K562 (cell line): ENCODE measurements at regions not wholly inside any gene's neighbourhood (a gene's known extent, or its start where the extent isn't known, plus 50 kb on each side); places are given as distances from the start of the nearest gene placed in this dataset.

Source experiments
- ATAC-seq: fragments of 200-7000 bp; cut with Tn5 transposase; 3 replicates; pipeline ENCODE4 v1.9.1; 2020; ENCODE audit warnings: moderate library complexity
- BruUV-seq: library from RNA; stranded (reverse); fragments of 400-500 nt; replicated peaks from 2 replicates; lab custom pipeline; 2021; lab: Mats Ljungman, UMichigan
- CTCF ChIA-PET: fragments of 300-600 bp; formaldehyde crosslinking; extraction: SDS; loops from one replicate; lab custom pipeline; 2021; ENCODE audit warnings: low intra/inter-chr PET ratio; lab: Yijun Ruan, JAX
- POLR2A ChIA-PET: fragments of 300-600, 350-650 bp; sonication (Branson Sonifier 250); formaldehyde crosslinking; extraction: SDS; loops from one replicate; lab custom pipeline; 2021; ENCODE audit warnings: antibody characterized with exemption, inconsistent platforms; lab: Yijun Ruan, JAX
- DNase-seq, 4 experiments: peaks; one replicate each; pipeline versions ENCODE4 v3.0.0 to v3.0.0-alpha.2; 2011 to 2018; ENCODE audit warnings: low spot score in 3 of 4, mixed read lengths in 3 of 4; ENCODE audit errors: extremely low read depth in 1 of 4
- FAIRE-seq: peaks from 2 replicates; lab custom pipeline; 2011; peaks lifted over from hg19 to GRCh38; lab: Jason Lieb, UNC
- H2AFZ ChIP-seq: 2 replicates; pipeline ENCODE4 v1.6.0; 2011; ENCODE audit warnings: low read depth, low read length, control low read depth, inconsistent platforms
- H3K27ac ChIP-seq: fragments of 200-600 bp; 3 replicates; pipeline ENCODE4 v1.8.0; 2011; ENCODE audit warnings: low read depth, mild to moderate bottlenecking, control low read depth, inconsistent platforms, low read length, moderate library complexity, mixed read lengths; ENCODE audit errors: extremely low read depth
- H3K27me3 ChIP-seq, 2 experiments: fragments of 300-600 bp in 1 of 2; 2 replicates in 1 of 2; 3 replicates in 1 of 2; pipeline versions ENCODE4 v1.6.0 to v1.8.0; 2011; ENCODE audit warnings: inconsistent platforms in 2 of 2, low read length in 2 of 2, mild to moderate bottlenecking in 1 of 2, mixed read lengths in 1 of 2, moderate library complexity in 1 of 2; ENCODE audit not compliant: control insufficient read depth in 2 of 2, insufficient read depth in 2 of 2
- H3K36me3 ChIP-seq: fragments of 300-600 bp; 3 replicates; pipeline ENCODE4 v1.8.0; 2011; ENCODE audit warnings: mild to moderate bottlenecking, low read length, inconsistent platforms; ENCODE audit not compliant: control insufficient read depth, insufficient read depth
- H3K4me1 ChIP-seq, 2 experiments: fragments of 200-600 bp in 1 of 2; replicated peaks in 1 of 2; 2 replicates in 1 of 2; 3 replicates in 1 of 2; pipeline versions ENCODE4 v1.5.1 to v1.8.0; 2011; ENCODE audit warnings: inconsistent platforms in 2 of 2, low read length in 2 of 2, mild to moderate bottlenecking in 1 of 2, mixed read lengths in 1 of 2, moderate library complexity in 1 of 2; ENCODE audit not compliant: control insufficient read depth in 2 of 2, insufficient read depth in 2 of 2
- H3K4me2 ChIP-seq: 2 replicates; pipeline ENCODE4 v1.6.1; 2011; ENCODE audit warnings: low read length, control low read depth, inconsistent platforms, mixed read lengths; ENCODE audit not compliant: insufficient read depth
- H3K4me3 ChIP-seq: fragments of 200-600 bp; sonication (generic), shearing (Covaris generic); 2 replicates; pipeline ENCODE4 v1.5.1; 2016; ENCODE audit warnings: control low read depth, inconsistent platforms
- H3K79me2 ChIP-seq: fragments of 200-600 bp; 3 replicates; pipeline ENCODE4 v1.8.0; 2011; ENCODE audit warnings: low read length, inconsistent platforms; ENCODE audit not compliant: control insufficient read depth, insufficient read depth
- H3K9ac ChIP-seq, 2 experiments: 2 replicates each; pipeline versions ENCODE4 v1.6.0 to v1.6.1; 2011; ENCODE audit warnings: low read depth in 2 of 2, low read length in 2 of 2, control low read depth in 1 of 2, inconsistent platforms in 1 of 2, mild to moderate bottlenecking in 1 of 2, mixed read lengths in 1 of 2; ENCODE audit not compliant: insufficient read depth in 1 of 2
- H3K9me1 ChIP-seq: one replicate; pipeline ENCODE4 v1.6.0; 2011; ENCODE audit warnings: inconsistent platforms, mild to moderate bottlenecking, low read length, moderate library complexity; ENCODE audit not compliant: control insufficient read depth, insufficient read depth
- H3K9me3 ChIP-seq: replicated peaks from 2 replicates; pipeline ENCODE4 v1.5.1; 2011; ENCODE audit warnings: low read depth, low read length, inconsistent platforms; ENCODE audit not compliant: control insufficient read depth, insufficient read depth
- H4K20me1 ChIP-seq: replicated peaks from 2 replicates; pipeline ENCODE4 v1.6.1; 2011; ENCODE audit warnings: low read length, inconsistent platforms, mixed read lengths; ENCODE audit not compliant: control insufficient read depth, insufficient read depth
- EWSR1 ChIP-seq: fragments of 450-650 bp; IDR thresholded peaks from 2 replicates; pipeline ENCODE4 v1.6.1; 2018; ENCODE audit warnings: borderline replicate concordance, mild to moderate bottlenecking, low read depth, moderate library complexity; ENCODE audit not compliant: partially characterized antibody
- HLTF ChIP-seq: fragments of 450-650 bp; IDR thresholded peaks from 2 replicates; pipeline ENCODE4 v1.6.1; 2016
- MEIS2 ChIP-seq: fragments of 450-650 bp; IDR thresholded peaks from 2 replicates; pipeline ENCODE4 v1.6.1; 2014; ENCODE audit warnings: mild to moderate bottlenecking; ENCODE audit not compliant: partially characterized antibody
- MTF1 ChIP-seq: fragments of 250-450 bp; sonication (Bioruptor Pico); IDR thresholded peaks from 2 replicates; pipeline ENCODE4 v1.9.0; 2021; ENCODE audit warnings: moderate library complexity, mild to moderate bottlenecking, inconsistent platforms, borderline replicate concordance
- NCOR1 ChIP-seq: fragments of 450-650 bp; IDR thresholded peaks from 2 replicates; pipeline ENCODE4 v1.6.1; 2016; ENCODE audit warnings: mild to moderate bottlenecking, moderate library complexity
- NFYB ChIP-seq: IDR thresholded peaks from 2 replicates; pipeline ENCODE4 v1.6.1; 2011; ENCODE audit warnings: mild to moderate bottlenecking, moderate library complexity; ENCODE audit not compliant: insufficient read length; ENCODE audit errors: extremely low read depth
- NR3C1 ChIP-seq: sonication (generic); formaldehyde crosslinking; IDR thresholded peaks from 2 replicates; pipeline ENCODE4 v1.8.1; 2022; ENCODE audit warnings: missing genetic modification reagents
- POLR2B ChIP-seq: fragments of 450-650 bp; IDR thresholded peaks from 2 replicates; pipeline ENCODE4 v1.6.1; 2018; ENCODE audit warnings: low read depth; ENCODE audit not compliant: partially characterized antibody
- POLR2G ChIP-seq: fragments of 200-400 bp; formaldehyde crosslinking; IDR thresholded peaks from 2 replicates; pipeline ENCODE4 v1.6.1; 2017; ENCODE audit warnings: low read depth, mild to moderate bottlenecking, antibody characterized with exemption, low read length, moderate library complexity
- RBFOX2 ChIP-seq: fragments of 200-400 bp; formaldehyde crosslinking; IDR thresholded peaks from 2 replicates; pipeline ENCODE4 v1.6.1; 2017; ENCODE audit warnings: low read depth, mild to moderate bottlenecking, low read length, moderate library complexity
- RBM17 ChIP-seq: fragments of 200-400 bp; formaldehyde crosslinking; IDR thresholded peaks from 2 replicates; pipeline ENCODE4 v1.6.1; 2017; ENCODE audit warnings: low read depth, mild to moderate bottlenecking, low read length, borderline replicate concordance
- RUNX1 ChIP-seq: sonication (generic); IDR thresholded peaks from 2 replicates; pipeline ENCODE4 v1.6.1; 2016; ENCODE audit warnings: antibody characterized with exemption, low read depth
- SIN3A ChIP-seq, 2 experiments: fragments of 150-350 bp in 1 of 2; IDR thresholded peaks; 2 replicates each; pipeline ENCODE4 v1.6.1; 2011 to 2016; ENCODE audit warnings: borderline replicate concordance in 2 of 2, low read depth in 2 of 2, low read length in 2 of 2, mild to moderate bottlenecking in 2 of 2, moderate library complexity in 2 of 2; ENCODE audit not compliant: control insufficient read depth in 1 of 2
- SIRT6 ChIP-seq: IDR thresholded peaks from one replicate; pipeline ENCODE4 v1.6.1; 2012; ENCODE audit warnings: low read depth, mild to moderate bottlenecking, control low read depth, inconsistent platforms, low read length, moderate library complexity
- SLC30A9 ChIP-seq: fragments of 250-450 bp; sonication (Bioruptor Pico); IDR thresholded peaks from 2 replicates; pipeline ENCODE4 v1.8.0; 2022; ENCODE audit warnings: mild to moderate bottlenecking, moderate library complexity
- TARDBP ChIP-seq: fragments of 450-650 bp; IDR thresholded peaks from 2 replicates; pipeline ENCODE4 v1.6.1; 2016
- TCFL5 ChIP-seq: fragments of 250-450 bp; sonication (Bioruptor Pico); conservative IDR thresholded peaks from 2 replicates; pipeline ENCODE4 v1.6.1; 2021; ENCODE audit warnings: mild to moderate bottlenecking, moderate library complexity, matching md5 sums
- TSC22D4 ChIP-seq: fragments of 450-650 bp; IDR thresholded peaks from 2 replicates; pipeline ENCODE4 v1.6.1; 2016; ENCODE audit warnings: missing genetic modification characterization, missing biosample characterization, control low read depth
- ZNF347 ChIP-seq: fragments of 450-650 bp; formaldehyde crosslinking; IDR thresholded peaks from 2 replicates; pipeline ENCODE4 v1.4.0; 2020; ENCODE audit warnings: low read depth, mild to moderate bottlenecking, moderate library complexity
- ZNF445 ChIP-seq: fragments of 250-450 bp; sonication (Bioruptor Pico); IDR thresholded peaks from 2 replicates; pipeline ENCODE4 v1.4.0; 2020; ENCODE audit warnings: low read depth, mild to moderate bottlenecking, moderate library complexity
- ZNF695 ChIP-seq: fragments of 450-650 bp; formaldehyde crosslinking; IDR thresholded peaks from 2 replicates; pipeline ENCODE4 v1.4.0; 2020; ENCODE audit warnings: mild to moderate bottlenecking, moderate library complexity
- WGBS: fragments of 100-300 bp; shearing (Covaris generic); methylation state at CpG from one replicate; pipeline ENCODE4 v1.1.6; 2016; ENCODE audit warnings: low coverage, mixed read lengths; ENCODE audit not compliant: insufficient coverage; ENCODE audit errors: missing lambda C conversion rate; 5-methylcytosine and 5-hydroxymethylcytosine counted together
- in situ Hi-C: fragments of 300-500 bp; cut with MboI; formaldehyde crosslinking; loops from 4 replicates; pipeline ENCODE4 v1.15.0; 2018; ENCODE audit warnings: inconsistent platforms, mixed read lengths
- intact Hi-C: fragments of 100-400 bp; cut with micrococcal nuclease; formaldehyde crosslinking; loops from 2 replicates; pipeline ENCODE4 v1.14.2; 2022
- TF ChIP-seq, protein P1 (sequence below): fragments of 250-450 bp; sonication (Bioruptor Pico); IDR thresholded peaks from 2 replicates; pipeline ENCODE4 v1.5.0; 2021

DNA sequence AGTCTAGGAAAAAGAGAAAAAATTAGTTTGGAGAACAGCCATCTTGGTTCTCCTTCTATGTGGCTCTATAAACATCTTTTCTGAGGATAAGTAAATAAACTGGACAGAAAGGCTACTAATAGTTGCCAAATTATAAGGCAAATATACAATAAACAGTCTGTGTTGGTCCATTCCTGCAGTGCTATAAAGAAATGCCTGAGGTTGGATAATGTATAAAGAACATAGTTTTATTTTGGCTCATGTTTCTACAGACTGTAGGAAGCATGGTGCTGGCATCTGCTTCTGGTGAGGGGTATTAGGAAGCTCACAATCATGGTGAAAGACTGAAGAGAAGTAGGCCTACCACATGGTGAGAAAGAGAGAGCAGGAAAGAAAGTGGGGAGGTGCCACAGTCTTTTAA is 209.7 kb downstream of the MACC1 start:
- CTCF ChIA-PET = no interaction called here

DNA sequence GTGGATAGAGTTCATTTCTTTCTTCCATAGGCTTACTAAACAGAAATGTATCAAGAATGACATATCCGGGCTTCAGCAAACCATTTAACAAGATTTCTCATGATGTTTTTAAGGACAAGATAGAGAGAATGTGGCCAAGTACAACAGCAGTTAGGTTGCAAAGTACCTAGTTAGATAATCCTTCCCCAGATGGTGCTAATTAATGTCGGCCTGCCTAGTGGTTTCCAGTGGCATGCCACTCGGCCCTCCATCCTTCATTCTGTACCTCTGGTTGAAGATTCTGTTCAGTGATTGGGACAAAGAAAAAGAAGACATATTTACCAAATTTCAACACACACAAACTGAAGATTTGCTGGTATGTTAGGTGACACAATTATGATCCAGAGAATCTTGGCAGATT is 212.1 kb downstream of the MACC1 start:
- Histone ChIP-seq H3K4me2 (no peak overlapping the region), H3K36me3 (no peaks in the 10 kb centered on the region), H3K79me2 (no peaks in the 10 kb centered on the region), H3K27ac (no peak overlapping the region), H3K9ac (no peak overlapping the region), H3K4me1 (no peaks in the 10 kb centered on the region), H4K20me1 (no peaks in the 10 kb centered on the region), H3K9me3 (no peaks in the 10 kb centered on the region), H3K4me3 (no peak overlapping the region), H3K9me1 (no peaks in the 10 kb centered on the region), H3K27me3 (no peaks in the 10 kb centered on the region), H2AFZ (no peak overlapping the region)
- BruUV-seq = no TSS peak
- 0% methylated on average over 3 of the region's 3 CpGs for WGBS
- intact Hi-C loops = no loop called here
- in situ Hi-C loops = no loop called here
- ATAC-seq = no peak
- no peak for TF ChIP-seq TARDBP
- no peak for TF ChIP-seq HLTF
- no peak for TF ChIP-seq POLR2G
- TF ChIP-seq SIN3A (IDR thresholded peaks at IDR 0.05; ENCODE audit: borderline replicate concordance in 2 of 2, control insufficient read depth in 1 of 2, low read depth in 2 of 2, low read length in 2 of 2) = no peak
- no peak for TF ChIP-seq RBM17
- TF ChIP-seq NCOR1 = no peak
- no peak for TF ChIP-seq NFYB
- TF ChIP-seq, protein P1, sequence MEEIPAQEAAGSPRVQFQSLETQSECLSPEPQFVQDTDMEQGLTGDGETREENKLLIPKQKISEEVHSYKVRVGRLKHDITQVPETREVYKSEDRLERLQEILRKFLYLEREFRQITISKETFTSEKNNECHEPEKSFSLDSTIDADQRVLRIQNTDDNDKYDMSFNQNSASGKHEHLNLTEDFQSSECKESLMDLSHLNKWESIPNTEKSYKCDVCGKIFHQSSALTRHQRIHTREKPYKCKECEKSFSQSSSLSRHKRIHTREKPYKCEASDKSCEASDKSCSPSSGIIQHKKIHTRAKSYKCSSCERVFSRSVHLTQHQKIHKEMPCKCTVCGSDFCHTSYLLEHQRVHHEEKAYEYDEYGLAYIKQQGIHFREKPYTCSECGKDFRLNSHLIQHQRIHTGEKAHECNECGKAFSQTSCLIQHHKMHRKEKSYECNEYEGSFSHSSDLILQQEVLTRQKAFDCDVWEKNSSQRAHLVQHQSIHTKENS (CRISPR knock-in tag) = no peak
- TF ChIP-seq SLC30A9 (CRISPR knock-in tag) = no peak
- TF ChIP-seq RUNX1 = no peak
- no peak for TF ChIP-seq NR3C1 (CRISPR knock-in tag)
- no peak for TF ChIP-seq EWSR1
- POLR2A ChIA-PET = no interaction called here
- DNase-seq = no peak
- CTCF ChIA-PET = no interaction called here
- no peak for FAIRE-seq

More for the DNA sequence above, 209.7 kb downstream of the MACC1 start:
- Histone ChIP-seq H3K4me2 (no peak overlapping the region), H3K27ac (no peak overlapping the region), H4K20me1 (no peaks in the 10 kb centered on the region), H3K27me3 (no peaks in the 10 kb centered on the region), H3K4me3 (no peak overlapping the region), H3K9ac (no peak overlapping the region), H3K79me2 (no peaks in the 10 kb centered on the region), H3K36me3 (no peaks in the 10 kb centered on the region), H2AFZ (no peak overlapping the region), H3K4me1 (no peaks in the 10 kb centered on the region), H3K9me1 (no peaks in the 10 kb centered on the region), H3K9me3 (no peaks in the 10 kb centered on the region)
- POLR2A ChIA-PET = no interaction called here
- TF ChIP-seq ZNF445 (no peak), MTF1 (no peak), ZNF695 (CRISPR knock-in tag) (no peak), SIRT6 (no peak), ZNF347 (no peak), RBFOX2 (no peak), POLR2B (no peak), TSC22D4 (tag) (no peak), TCFL5 (CRISPR knock-in tag) (no peak), MEIS2 (no peak)
- no peak for ATAC-seq
- DNase-seq = no peak
- intact Hi-C loops = no loop called here
- BruUV-seq = no TSS peak
- FAIRE-seq = no peak
- in situ Hi-C loops = no loop called here
